ENCODE measurements at regions not wholly inside any gene's neighbourhood (a gene's known extent, or its start where the extent isn't known, plus 50 kb on each side); places are given as distances from the start of the nearest gene placed in this dataset.

- TF ChIP-seq CTCF (IDR thresholded peaks at IDR 0.05) (no peak), POLR2A (IDR thresholded peaks at IDR 0.05) (no peak), POLR2AphosphoS5 (IDR thresholded peaks at IDR 0.05) (no peak)
These were observed 73.5 kb upstream of the DST start for GRCh38 chr6:56716229-56716628.
